Panc1 (cell line): ENCODE measurements at regions not wholly inside any gene's neighbourhood (a gene's known extent, or its start where the extent isn't known, plus 50 kb on each side); places are given as distances from the start of the nearest gene placed in this dataset.

Experiments
- ATAC-seq: fragments of 200-7000 bp; cut with Tn5 transposase; 2 replicates; pipeline ENCODE4 v1.9.1; 2020; ENCODE audit warnings: mild to moderate bottlenecking, moderate library complexity
- BruUV-seq: library from RNA; stranded (reverse); fragments of 400-500 nt; replicated peaks from 2 replicates; lab custom pipeline; 2021; lab: Mats Ljungman, UMichigan
- CTCF ChIA-PET: fragments of 300-600 bp; sonication (Branson Sonifier 250); formaldehyde crosslinking; loops from one replicate; lab custom pipeline; 2022; ENCODE audit warnings: antibody characterized with exemption; lab: Charles Lee
- POLR2A ChIA-PET: fragments of 300-600 bp; sonication (Branson Sonifier 250); formaldehyde crosslinking; loops from one replicate; lab custom pipeline; 2022; ENCODE audit warnings: antibody characterized with exemption; lab: Charles Lee
- DNase-seq: peaks from one replicate; pipeline ENCODE4 v3.0.0-alpha.2; 2010; ENCODE audit warnings: low read depth, low spot score
- H3K27ac ChIP-seq: 2 replicates; pipeline ENCODE4 v1.5.1; 2011; ENCODE audit warnings: mild to moderate bottlenecking, low read length, inconsistent platforms
- H3K27me3 ChIP-seq: fragments of 200-500 bp; sonication (Bioruptor generic); 2 replicates; pipeline ENCODE4 v1.6.0; 2014; ENCODE audit warnings: low read length, inconsistent platforms; ENCODE audit not compliant: control insufficient read depth, insufficient read depth
- H3K36me3 ChIP-seq: fragments of 200-500 bp; sonication (Bioruptor generic); 2 replicates; pipeline ENCODE4 v1.5.1; 2014; ENCODE audit warnings: inconsistent platforms, mild to moderate bottlenecking, low read length, moderate library complexity; ENCODE audit not compliant: control insufficient read depth, insufficient read depth
- H3K4me1 ChIP-seq: 2 replicates; pipeline ENCODE4 v1.5.1; 2011; ENCODE audit warnings: inconsistent platforms, mild to moderate bottlenecking, low read length, moderate library complexity; ENCODE audit not compliant: control insufficient read depth, insufficient read depth
- H3K4me3 ChIP-seq, 2 experiments: 2 replicates each; pipeline ENCODE4 v1.5.1; 2011 to 2012; ENCODE audit warnings: low read depth in 2 of 2, low read length in 2 of 2, mild to moderate bottlenecking in 2 of 2, inconsistent platforms in 1 of 2, moderate library complexity in 1 of 2
- H3K9me3 ChIP-seq: fragments of 200-500 bp; sonication (Bioruptor generic); 2 replicates; pipeline ENCODE4 v1.5.1; 2014; ENCODE audit warnings: low read depth, mild to moderate bottlenecking, inconsistent platforms, low read length, moderate library complexity; ENCODE audit not compliant: control insufficient read depth, insufficient read depth
- POLR2AphosphoS5 ChIP-seq: IDR thresholded peaks from 2 replicates; pipeline ENCODE4 v1.6.1; 2012; ENCODE audit warnings: mild to moderate bottlenecking, low read depth, low read length, moderate library complexity
- SIN3A ChIP-seq: IDR thresholded peaks from 2 replicates; pipeline ENCODE4 v1.6.1; 2012; ENCODE audit warnings: low read depth, mild to moderate bottlenecking, low read length, moderate library complexity, borderline replicate concordance; ENCODE audit not compliant: insufficient read depth
- TCF7L2 ChIP-seq: IDR thresholded peaks from 2 replicates; pipeline ENCODE4 v1.6.1; 2011; ENCODE audit warnings: mild to moderate bottlenecking, low read depth, low read length, inconsistent platforms
- in situ Hi-C: cut with HindIII; loops from 2 replicates; pipeline ENCODE4 v1.10.0; 2016; ENCODE audit warnings: low sequenced_read_pairs, low pct_unique_long_range_greater_than_20kb
- intact Hi-C: fragments of 100-400 bp; cut with micrococcal nuclease; formaldehyde crosslinking; loops from one replicate; pipeline ENCODE4 v1.10.0; 2022; ENCODE audit not compliant: unreplicated experiment
- TF ChIP-seq, protein P1 (sequence below), 2 experiments: IDR thresholded peaks; 2 replicates each; pipeline ENCODE4 v1.6.1; 2011 to 2012; ENCODE audit warnings: low read depth in 2 of 2, control low read depth in 1 of 2, low read length in 1 of 2, mild to moderate bottlenecking in 1 of 2, moderate library complexity in 1 of 2; ENCODE audit not compliant: insufficient read depth in 1 of 2
- TF ChIP-seq, protein P2 (sequence below): fragments of 450-650 bp; IDR thresholded peaks from 2 replicates; pipeline ENCODE4 v1.5.1; 2017; ENCODE audit warnings: mild to moderate bottlenecking

DNA sequence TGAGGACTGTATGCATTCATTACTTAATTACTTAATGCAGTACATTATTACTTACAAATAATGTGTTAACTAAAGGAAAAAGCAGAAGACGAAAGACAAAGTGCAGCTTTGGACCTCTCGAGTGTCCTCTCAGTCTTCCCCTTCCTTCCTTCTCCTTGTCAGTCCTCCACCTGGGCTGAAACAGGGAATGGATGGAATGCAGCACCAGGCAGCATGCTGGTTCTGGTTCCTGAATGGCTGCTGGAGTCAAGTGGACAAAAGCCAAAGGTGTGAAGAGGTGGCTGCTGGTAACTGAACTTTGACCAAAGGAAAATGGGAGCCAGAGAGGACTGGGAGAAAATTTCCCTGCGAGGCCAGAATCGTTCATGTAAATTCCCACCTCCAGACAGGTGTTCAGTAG lies 179.5 kb downstream of the GPAM start:
- Histone ChIP-seq H3K9me3 (no peaks in the 10 kb centered on the region), H3K27me3 (no peaks in the 10 kb centered on the region), H3K4me1 (no peaks in the 10 kb centered on the region), H3K27ac (no peak overlapping the region), H3K4me3 (no peak overlapping the region), H3K36me3 (no peaks in the 10 kb centered on the region)
- ChIA-PET CTCF (no interaction called here), POLR2A (no interaction called here)
- ATAC-seq: no peak
- TF ChIP-seq POLR2AphosphoS5 (no peak), SIN3A (no peak), TCF7L2 (no peak)
- TF ChIP-seq, protein P1, sequence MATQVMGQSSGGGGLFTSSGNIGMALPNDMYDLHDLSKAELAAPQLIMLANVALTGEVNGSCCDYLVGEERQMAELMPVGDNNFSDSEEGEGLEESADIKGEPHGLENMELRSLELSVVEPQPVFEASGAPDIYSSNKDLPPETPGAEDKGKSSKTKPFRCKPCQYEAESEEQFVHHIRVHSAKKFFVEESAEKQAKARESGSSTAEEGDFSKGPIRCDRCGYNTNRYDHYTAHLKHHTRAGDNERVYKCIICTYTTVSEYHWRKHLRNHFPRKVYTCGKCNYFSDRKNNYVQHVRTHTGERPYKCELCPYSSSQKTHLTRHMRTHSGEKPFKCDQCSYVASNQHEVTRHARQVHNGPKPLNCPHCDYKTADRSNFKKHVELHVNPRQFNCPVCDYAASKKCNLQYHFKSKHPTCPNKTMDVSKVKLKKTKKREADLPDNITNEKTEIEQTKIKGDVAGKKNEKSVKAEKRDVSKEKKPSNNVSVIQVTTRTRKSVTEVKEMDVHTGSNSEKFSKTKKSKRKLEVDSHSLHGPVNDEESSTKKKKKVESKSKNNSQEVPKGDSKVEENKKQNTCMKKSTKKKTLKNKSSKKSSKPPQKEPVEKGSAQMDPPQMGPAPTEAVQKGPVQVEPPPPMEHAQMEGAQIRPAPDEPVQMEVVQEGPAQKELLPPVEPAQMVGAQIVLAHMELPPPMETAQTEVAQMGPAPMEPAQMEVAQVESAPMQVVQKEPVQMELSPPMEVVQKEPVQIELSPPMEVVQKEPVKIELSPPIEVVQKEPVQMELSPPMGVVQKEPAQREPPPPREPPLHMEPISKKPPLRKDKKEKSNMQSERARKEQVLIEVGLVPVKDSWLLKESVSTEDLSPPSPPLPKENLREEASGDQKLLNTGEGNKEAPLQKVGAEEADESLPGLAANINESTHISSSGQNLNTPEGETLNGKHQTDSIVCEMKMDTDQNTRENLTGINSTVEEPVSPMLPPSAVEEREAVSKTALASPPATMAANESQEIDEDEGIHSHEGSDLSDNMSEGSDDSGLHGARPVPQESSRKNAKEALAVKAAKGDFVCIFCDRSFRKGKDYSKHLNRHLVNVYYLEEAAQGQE (IDR thresholded peaks at IDR 0.05; ENCODE audit: insufficient read depth in 1 of 2, low read depth in 2 of 2, low read length in 1 of 2): no peak
- TF ChIP-seq, protein P2, sequence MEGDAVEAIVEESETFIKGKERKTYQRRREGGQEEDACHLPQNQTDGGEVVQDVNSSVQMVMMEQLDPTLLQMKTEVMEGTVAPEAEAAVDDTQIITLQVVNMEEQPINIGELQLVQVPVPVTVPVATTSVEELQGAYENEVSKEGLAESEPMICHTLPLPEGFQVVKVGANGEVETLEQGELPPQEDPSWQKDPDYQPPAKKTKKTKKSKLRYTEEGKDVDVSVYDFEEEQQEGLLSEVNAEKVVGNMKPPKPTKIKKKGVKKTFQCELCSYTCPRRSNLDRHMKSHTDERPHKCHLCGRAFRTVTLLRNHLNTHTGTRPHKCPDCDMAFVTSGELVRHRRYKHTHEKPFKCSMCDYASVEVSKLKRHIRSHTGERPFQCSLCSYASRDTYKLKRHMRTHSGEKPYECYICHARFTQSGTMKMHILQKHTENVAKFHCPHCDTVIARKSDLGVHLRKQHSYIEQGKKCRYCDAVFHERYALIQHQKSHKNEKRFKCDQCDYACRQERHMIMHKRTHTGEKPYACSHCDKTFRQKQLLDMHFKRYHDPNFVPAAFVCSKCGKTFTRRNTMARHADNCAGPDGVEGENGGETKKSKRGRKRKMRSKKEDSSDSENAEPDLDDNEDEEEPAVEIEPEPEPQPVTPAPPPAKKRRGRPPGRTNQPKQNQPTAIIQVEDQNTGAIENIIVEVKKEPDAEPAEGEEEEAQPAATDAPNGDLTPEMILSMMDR: no peak
- BruUV-seq: no TSS peak
- DNase-seq: no peak
- intact Hi-C loops: no loop called here
- in situ Hi-C loops: no loop called here

DNA sequence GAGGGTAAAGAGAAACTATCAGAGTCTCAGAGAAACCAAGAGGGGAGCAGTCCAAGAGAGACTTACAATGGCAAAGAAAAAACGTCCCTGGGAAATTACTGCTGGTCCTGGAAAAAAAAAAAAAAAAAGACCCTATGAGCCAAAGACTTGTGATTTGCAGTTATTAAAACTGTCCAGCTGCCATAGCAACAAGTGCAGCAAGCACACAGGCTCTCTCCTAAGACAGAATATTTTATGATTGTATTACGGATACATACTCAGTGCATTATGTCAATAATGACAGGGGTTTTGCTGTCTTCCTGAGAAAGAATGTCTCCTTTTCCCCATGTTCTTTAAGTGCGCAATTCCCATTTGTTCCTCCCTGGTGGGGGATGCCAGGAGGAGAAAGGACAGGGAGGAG lies 178.5 kb downstream of the GPAM start:
- Histone ChIP-seq H3K9me3 (no peaks in the 10 kb centered on the region), H3K27me3 (no peaks in the 10 kb centered on the region), H3K4me1 (no peaks in the 10 kb centered on the region), H3K36me3 (no peaks in the 10 kb centered on the region), H3K27ac (no peak overlapping the region), H3K4me3 (no peak overlapping the region)
- POLR2A ChIA-PET: no interaction called here
- CTCF ChIA-PET: no interaction called here
- ATAC-seq (no peak), DNase-seq (no peak)
- no TSS peak for BruUV-seq
- no peak for TF ChIP-seq POLR2AphosphoS5
- TF ChIP-seq SIN3A: no peak
- TF ChIP-seq, protein P2: no peak
- TF ChIP-seq, protein P1 (IDR thresholded peaks at IDR 0.05; ENCODE audit: insufficient read depth in 1 of 2, low read depth in 2 of 2, low read length in 1 of 2): no peak
- no peak for TF ChIP-seq TCF7L2
- in situ Hi-C loops (no loop called here), intact Hi-C loops (no loop called here)
